Astrocyte (in vitro differentiated cells and primary cell): ENCODE measurements at regions not wholly inside any gene's neighbourhood (a gene's known extent, or its start where the extent isn't known, plus 50 kb on each side); places are given as distances from the start of the nearest gene placed in this dataset.

Experiments
- DNase-seq: peaks from one replicate; pipeline ENCODE4 v3.0.0-alpha.2; 2010; ENCODE audit warnings: low read depth
- FAIRE-seq: peaks from 2 replicates; lab custom pipeline; 2011; peaks lifted over from hg19 to GRCh38; lab: Jason Lieb, UNC
- H2AFZ ChIP-seq: 2 replicates; pipeline ENCODE4 v1.6.0; 2012; ENCODE audit warnings: low read depth, low read length, inconsistent platforms
- H3K27ac ChIP-seq: 2 replicates; pipeline ENCODE4 v1.5.1; 2011; ENCODE audit warnings: low read depth, low read length, inconsistent platforms
- H3K27me3 ChIP-seq: 2 replicates; pipeline ENCODE4 v1.6.0; 2011; ENCODE audit warnings: low read length, inconsistent platforms; ENCODE audit not compliant: insufficient read depth
- H3K36me3 ChIP-seq: 2 replicates; pipeline ENCODE4 v1.5.1; 2011; ENCODE audit warnings: low read length, inconsistent platforms; ENCODE audit not compliant: insufficient read depth
- H3K4me1 ChIP-seq: 2 replicates; pipeline ENCODE4 v1.5.1; 2011; ENCODE audit warnings: low read length, inconsistent platforms; ENCODE audit not compliant: insufficient read depth
- H3K4me2 ChIP-seq: 2 replicates; pipeline ENCODE4 v1.6.0; 2012; ENCODE audit warnings: low read length, inconsistent platforms
- H3K4me3 ChIP-seq: 2 replicates; pipeline ENCODE4 v1.5.1; 2011; ENCODE audit warnings: low read depth, mild to moderate bottlenecking, low read length, inconsistent platforms; ENCODE audit not compliant: insufficient read depth
- H3K79me2 ChIP-seq: 2 replicates; pipeline ENCODE4 v1.6.0; 2012; ENCODE audit warnings: mild to moderate bottlenecking, low read length, inconsistent platforms; ENCODE audit not compliant: insufficient read depth
- H3K9ac ChIP-seq: 2 replicates; pipeline ENCODE4 v1.6.0; 2012; ENCODE audit warnings: mild to moderate bottlenecking, low read length, inconsistent platforms
- H3K9me3 ChIP-seq: 2 replicates; pipeline ENCODE4 v1.5.1; 2012; ENCODE audit warnings: low read depth, mild to moderate bottlenecking, low read length, inconsistent platforms; ENCODE audit not compliant: insufficient read depth
- H4K20me1 ChIP-seq: 2 replicates; pipeline ENCODE4 v1.6.0; 2012; ENCODE audit warnings: low read length, inconsistent platforms; ENCODE audit not compliant: insufficient read depth
- H3K27ac Mint-ChIP-seq: one replicate; pipeline ENCODE4 v1.8.0; 2021; ENCODE audit warnings: mild to moderate bottlenecking, mixed read lengths; ENCODE audit not compliant: unreplicated experiment
- H3K27me3 Mint-ChIP-seq: one replicate; pipeline ENCODE4 v1.8.0; 2021; ENCODE audit warnings: low read depth, mixed read lengths; ENCODE audit not compliant: unreplicated experiment
- H3K36me3 Mint-ChIP-seq: one replicate; pipeline ENCODE4 v1.8.0; 2021; ENCODE audit warnings: low read depth, mixed read lengths; ENCODE audit not compliant: unreplicated experiment
- H3K4me1 Mint-ChIP-seq: one replicate; pipeline ENCODE4 v1.8.0; 2021; ENCODE audit warnings: low read depth, mixed read lengths; ENCODE audit not compliant: unreplicated experiment
- H3K4me3 Mint-ChIP-seq: one replicate; pipeline ENCODE4 v1.8.0; 2021; ENCODE audit warnings: mild to moderate bottlenecking, moderate library complexity, mixed read lengths; ENCODE audit not compliant: unreplicated experiment
- H3K9me3 Mint-ChIP-seq: one replicate; pipeline ENCODE4 v1.8.0; 2021; ENCODE audit warnings: mild to moderate bottlenecking, mixed read lengths; ENCODE audit not compliant: unreplicated experiment
- CTCF ChIP-seq: IDR thresholded peaks from 2 replicates; pipeline ENCODE4 v1.5.1; 2011; ENCODE audit warnings: low read depth, mild to moderate bottlenecking, inconsistent platforms, low read length, moderate library complexity; ENCODE audit not compliant: insufficient read depth
- EZH2 ChIP-seq: IDR thresholded peaks from 2 replicates; pipeline ENCODE4 v1.6.1; 2012; ENCODE audit warnings: mild to moderate bottlenecking, low read length, inconsistent platforms; ENCODE audit not compliant: insufficient read depth

GRCh38 chr3:73781541-73781940 lies 156.8 kb upstream of the PDZRN3 start:
- Mint-ChIP-seq H3K27me3 (no peaks in the 10 kb centered on the region), H3K27ac (no peak overlapping the region), H3K4me1 (peaks cover 17% of the 10 kb centered on the region), H3K36me3 (no peaks in the 10 kb centered on the region), H3K9me3 (no peaks in the 10 kb centered on the region), H3K4me3 (no peak overlapping the region)
- Histone ChIP-seq H3K36me3 (no peaks in the 10 kb centered on the region), H3K79me2 (no peaks in the 10 kb centered on the region), H2AFZ (peak overlapping the region; percentile 50), H3K9ac (peak overlapping the region; percentile 15), H3K4me3 (no peak overlapping the region), H3K9me3 (no peaks in the 10 kb centered on the region), H4K20me1 (no peaks in the 10 kb centered on the region), H3K27ac (no peak overlapping the region), H3K4me1 (peaks cover 24% of the 10 kb centered on the region), H3K27me3 (no peaks in the 10 kb centered on the region), H3K4me2 (peak overlapping the region; percentile 54)
- TF ChIP-seq EZH2: no peak
- TF ChIP-seq CTCF: no peak
- FAIRE-seq: no peak
- peak; percentile 22 for DNase-seq

- H3K4me2 ChIP-seq: no peak overlapping the region
- H3K9me3 Mint-ChIP-seq: no peaks in the 10 kb centered on the region
Measured at GRCh38 chr3:73774645-73775044, 149.9 kb upstream of the PDZRN3 start.

More at GRCh38 chr3:73774645-73775044, 149.9 kb upstream of the PDZRN3 start:
- no peak overlapping the region for H3K4me3 ChIP-seq
- no peaks in the 10 kb centered on the region for H3K9me3 ChIP-seq
- H3K4me1 ChIP-seq: peaks cover 2% of the 10 kb centered on the region
- H3K79me2 ChIP-seq: no peaks in the 10 kb centered on the region
- no peak for TF ChIP-seq CTCF
- TF ChIP-seq EZH2: no peak
- H2AFZ ChIP-seq: no peak overlapping the region
- no peaks in the 10 kb centered on the region for H4K20me1 ChIP-seq
- no peak for DNase-seq
- Mint-ChIP-seq H3K4me1 (peaks cover 6% of the 10 kb centered on the region), H3K36me3 (no peaks in the 10 kb centered on the region), H3K27ac (no peak overlapping the region), H3K27me3 (no peaks in the 10 kb centered on the region), H3K4me3 (no peak overlapping the region)
- FAIRE-seq: no peak
- no peak overlapping the region for H3K27ac ChIP-seq
- no peaks in the 10 kb centered on the region for H3K36me3 ChIP-seq
- H3K27me3 ChIP-seq: no peaks in the 10 kb centered on the region
- no peak overlapping the region for H3K9ac ChIP-seq
